Kidney capillary endothelial cell (primary cell): ENCODE measurements at regions not wholly inside any gene's neighbourhood (a gene's known extent, or its start where the extent isn't known, plus 50 kb on each side); places are given as distances from the start of the nearest gene placed in this dataset.
"Not testable (repeated sequence)": the region's sequence is repeated elsewhere in the genome, so short reads cannot be mapped to it uniquely, and the experiment has no call there.

ENCODE experiments used
- DNase-seq: peaks from one replicate; pipeline ENCODE4 v3.0.0-alpha.2; 2018; ENCODE audit warnings: low spot score

- no peak for DNase-seq
These were observed 478.4 kb downstream of the BRD1 start for GRCh38 chr22:49349181-49349835.

DNA sequence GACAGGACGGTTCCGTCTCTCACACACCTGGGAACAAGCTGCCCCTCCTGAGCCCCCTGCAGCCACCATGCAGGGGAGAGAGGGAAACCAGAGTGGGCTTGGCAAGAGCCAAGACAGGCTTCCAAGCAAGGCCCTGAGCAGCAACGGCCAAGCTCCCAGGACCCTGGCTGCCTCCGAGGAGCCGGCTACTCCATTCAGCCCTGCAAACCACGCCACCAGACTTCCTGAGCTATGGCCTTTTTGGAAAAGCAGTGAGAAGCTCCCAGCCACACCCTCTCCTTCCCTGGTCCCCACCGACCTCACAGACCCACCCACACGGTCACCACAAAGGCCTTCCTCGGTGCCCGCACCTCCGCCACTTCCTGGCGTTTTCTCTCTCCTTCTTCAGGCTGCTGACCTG lies 479.0 kb downstream of the BRD1 start:
- DNase-seq, result no peak

DNA sequence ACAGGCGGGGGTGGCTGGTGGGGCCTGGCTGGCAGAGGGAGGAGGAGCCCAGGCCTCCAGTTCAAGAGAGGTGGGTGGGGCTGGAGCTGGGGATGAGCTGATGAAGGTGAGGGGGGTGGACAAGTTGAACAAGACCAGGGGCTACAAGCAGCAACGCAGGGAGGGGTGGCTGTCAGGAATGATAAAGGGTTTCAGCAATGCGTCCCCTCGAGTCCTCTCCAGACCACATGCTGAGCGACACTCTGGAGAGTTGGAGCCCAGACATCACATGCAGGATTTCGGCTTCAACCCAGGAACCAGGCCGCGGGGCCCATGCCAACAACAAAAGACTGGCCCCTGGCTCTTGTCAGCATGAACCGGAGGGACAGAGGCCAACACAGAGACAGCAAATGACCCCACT lies 480.3 kb downstream of the BRD1 start:
- no peak for DNase-seq

- DNase-seq, result no peak
These were observed 481.8 kb downstream of the BRD1 start for GRCh38 chr22:49345896-49346295.

DNA sequence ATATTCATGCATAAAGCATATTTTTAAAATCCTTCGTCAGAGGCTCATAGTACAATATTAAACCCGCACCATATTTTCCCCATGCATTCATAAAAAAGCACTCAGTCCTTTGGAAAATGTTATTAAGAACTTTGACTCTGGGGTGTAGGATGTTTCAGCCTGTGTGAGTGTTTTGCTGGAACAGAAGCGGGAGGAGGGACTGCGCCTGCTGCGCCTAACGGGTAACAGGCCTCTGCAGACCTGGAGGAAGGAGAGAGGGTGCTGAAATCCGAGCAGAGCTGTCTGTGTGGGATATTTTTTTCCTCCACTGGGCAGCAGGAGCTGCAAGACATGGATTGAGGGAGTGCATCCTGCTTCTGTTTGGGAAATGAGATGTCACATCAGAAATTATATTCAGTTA lies 483.0 kb downstream of the BRD1 start:
- DNase-seq, result no peak

DNA sequence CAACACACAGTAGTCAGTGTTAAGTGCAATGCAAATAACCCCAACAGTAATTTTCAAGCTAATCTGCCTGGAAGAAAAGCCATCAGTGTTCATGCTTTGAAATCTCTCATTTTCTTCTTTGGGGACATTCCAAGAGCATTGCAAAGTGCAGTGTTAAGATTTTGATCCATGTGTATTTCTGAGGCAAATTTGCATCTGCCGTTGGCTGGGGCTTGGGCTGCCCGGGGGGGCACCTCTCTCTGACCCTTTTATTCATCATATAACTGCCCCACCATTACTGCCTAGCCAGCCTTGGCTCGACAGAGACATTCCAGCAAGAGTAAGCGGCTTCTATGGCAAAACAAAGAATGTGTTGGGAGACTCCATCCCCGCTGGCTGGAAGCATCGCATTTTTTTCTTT lies 483.5 kb downstream of the BRD1 start:
- no peak for DNase-seq

DNA sequence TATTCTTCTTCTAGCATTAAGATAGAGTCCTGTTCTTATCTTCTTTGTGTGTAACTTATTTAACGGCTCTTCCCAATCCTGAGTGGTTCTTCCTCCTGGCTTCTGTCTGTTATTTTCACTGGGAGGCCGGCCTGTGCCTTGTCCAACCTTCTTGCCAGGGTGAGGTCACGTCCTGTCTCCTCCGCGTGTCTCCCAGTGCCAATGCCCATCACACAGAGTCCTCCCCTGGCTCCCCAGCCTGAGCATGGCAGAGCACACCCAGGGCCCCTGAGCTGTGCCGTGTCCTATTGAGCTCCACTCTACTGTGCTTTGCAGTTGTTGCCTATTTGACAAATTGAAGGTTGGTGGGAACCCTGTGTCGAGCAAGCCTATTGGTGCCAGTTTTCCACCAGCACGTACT lies 487.3 kb downstream of the BRD1 start:
- DNase-seq, result no peak

DNA sequence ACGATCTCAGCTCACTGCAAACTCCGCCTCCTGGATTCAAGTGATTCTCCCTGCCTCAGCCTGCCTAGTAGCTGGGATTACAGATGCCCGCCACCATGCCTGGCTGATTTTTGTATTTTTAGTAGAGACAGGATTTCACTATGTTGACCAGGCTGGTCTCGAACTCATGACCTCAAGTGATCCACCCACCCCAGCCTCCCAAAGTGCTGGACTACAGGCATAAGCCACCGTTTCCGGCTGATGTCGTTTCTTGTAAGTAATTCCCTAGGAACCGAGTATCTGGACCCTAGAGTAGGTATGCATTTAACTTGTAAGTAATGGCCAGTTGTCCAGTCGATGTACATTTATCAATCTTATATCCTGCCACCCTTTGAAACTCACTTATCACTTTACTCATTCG lies 491.2 kb downstream of the BRD1 start:
- DNase-seq, result not testable (repeated sequence)

- DNase-seq, result no peak
These were observed 492.7 kb downstream of the BRD1 start for GRCh38 chr22:49334976-49335375.

GRCh38 chr22:49334449-49334789 lies 493.3 kb downstream of the BRD1 start:
- DNase-seq, result no peak

- DNase-seq, result no peak
These were observed 494.5 kb downstream of the BRD1 start for GRCh38 chr22:49333206-49333605.

- no peak for DNase-seq
These were observed 495.0 kb downstream of the BRD1 start for GRCh38 chr22:49332691-49333090.

GRCh38 chr22:49331878-49332277 lies 495.8 kb downstream of the BRD1 start:
- DNase-seq, result no peak

DNA sequence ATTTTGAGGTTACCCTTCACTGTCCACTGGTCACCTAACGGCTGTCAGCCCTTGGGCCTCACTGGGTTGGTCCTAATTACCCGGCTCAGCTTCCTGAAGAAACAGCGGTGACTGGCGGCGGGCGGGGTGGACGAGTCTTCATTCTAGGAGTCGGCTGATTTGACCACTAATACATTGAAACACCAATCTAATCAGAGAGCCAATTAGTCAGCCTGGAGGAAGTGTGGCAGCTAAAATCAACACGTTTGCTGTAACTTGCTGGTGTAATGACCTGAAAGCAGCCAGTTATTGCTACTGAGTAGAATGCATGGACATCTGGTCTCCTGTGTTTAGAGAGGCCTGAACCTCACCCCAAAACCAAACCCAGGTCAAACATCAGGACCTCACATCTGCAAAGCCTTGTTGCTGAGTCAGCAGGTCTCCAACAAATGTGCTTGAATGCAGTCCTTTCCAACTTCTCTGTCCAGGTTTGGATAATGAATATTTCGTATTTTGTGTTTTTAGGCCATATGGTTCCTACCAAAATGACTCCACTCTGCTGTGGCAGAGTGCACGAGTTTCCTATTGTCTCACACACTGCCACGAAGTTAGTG lies 496.4 kb downstream of the BRD1 start:
- DNase-seq, result no peak

DNA sequence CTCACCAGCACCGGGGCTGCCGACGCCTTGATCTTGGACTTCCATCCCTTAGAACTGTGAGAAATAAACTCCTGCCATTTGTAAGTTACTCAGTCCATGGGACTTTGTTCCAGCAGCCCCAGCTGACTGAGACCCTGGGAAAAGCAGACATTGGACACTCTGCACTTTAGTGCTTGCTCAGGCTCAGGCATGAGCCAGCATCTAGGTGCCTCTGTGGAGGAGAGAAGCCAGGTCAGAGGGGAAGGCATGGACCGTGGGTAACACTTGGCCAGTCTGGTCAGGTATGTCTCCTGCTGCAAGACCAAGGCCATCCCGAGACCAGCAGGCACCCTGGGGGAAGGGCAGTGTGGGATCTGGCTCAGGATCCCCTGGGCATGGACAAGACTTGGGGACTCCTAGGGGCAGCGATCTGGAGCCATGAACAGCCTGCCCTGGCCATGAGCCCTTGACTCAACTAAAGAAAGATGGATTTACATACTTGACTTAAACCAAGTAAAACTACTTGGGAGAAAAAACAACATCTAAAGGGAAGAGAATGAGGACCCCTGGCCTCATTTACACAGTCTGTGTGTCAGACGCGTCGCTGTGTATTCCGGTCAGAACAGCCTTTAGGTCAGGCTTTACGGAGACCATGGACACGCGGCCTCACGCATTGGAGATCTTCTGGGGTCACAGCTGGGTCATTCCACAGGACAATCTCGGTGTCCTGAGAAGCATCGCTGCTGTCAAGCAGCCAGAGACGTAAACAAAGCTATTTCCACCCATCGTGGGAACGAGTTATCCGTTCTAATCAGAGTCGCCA lies 497.1 kb downstream of the BRD1 start:
- DNase-seq, result no peak

GRCh38 chr22:49329636-49330035 lies 498.0 kb downstream of the BRD1 start:
- no peak for DNase-seq

GRCh38 chr22:49328630-49329405 lies 498.9 kb downstream of the BRD1 start:
- no peak for DNase-seq

GRCh38 chr22:49328118-49328475 lies 499.6 kb downstream of the BRD1 start:
- no peak for DNase-seq

DNA sequence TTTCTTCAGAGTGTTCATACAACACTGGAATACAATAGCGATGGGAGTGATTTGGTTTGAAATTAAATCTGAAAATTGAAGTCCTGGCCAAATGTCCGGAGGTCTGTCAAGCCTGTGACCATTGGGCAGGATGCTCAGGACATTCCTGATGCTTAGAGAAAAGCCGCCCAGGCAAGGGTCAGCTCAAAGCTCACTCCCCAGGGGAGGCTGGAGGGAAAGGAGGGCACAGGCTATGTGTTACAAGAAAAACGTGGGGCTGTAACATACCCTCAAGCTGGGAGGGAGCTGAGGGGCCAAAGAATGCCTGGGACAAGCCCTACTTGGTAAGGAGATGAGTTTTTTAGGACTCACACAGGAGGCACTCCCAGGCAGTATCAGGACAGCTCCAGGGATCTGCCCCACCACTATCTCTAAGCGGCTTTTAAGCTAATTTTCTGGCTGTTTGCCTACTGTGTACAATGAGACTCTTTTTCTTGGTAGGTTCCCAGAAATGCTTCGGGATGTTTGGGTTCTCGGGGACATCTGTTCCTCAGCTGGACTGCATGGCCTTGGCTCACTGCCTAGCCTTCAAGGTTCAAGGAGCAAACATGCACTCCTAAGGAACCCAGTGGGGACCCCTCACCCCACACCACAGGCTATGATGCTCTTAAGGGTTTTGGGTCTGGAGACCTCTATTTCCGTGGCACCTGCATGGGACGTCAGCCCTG lies 500.1 kb downstream of the BRD1 start:
- no peak for DNase-seq

GRCh38 chr22:49326558-49326957 lies 501.1 kb downstream of the BRD1 start:
- no peak for DNase-seq

GRCh38 chr22:49325531-49326395 lies 501.9 kb downstream of the BRD1 start:
- DNase-seq, result no peak
